ENCODE measurements at regions not wholly inside any gene's neighbourhood (a gene's known extent, or its start where the extent isn't known, plus 50 kb on each side); places are given as distances from the start of the nearest gene placed in this dataset.

DNA sequence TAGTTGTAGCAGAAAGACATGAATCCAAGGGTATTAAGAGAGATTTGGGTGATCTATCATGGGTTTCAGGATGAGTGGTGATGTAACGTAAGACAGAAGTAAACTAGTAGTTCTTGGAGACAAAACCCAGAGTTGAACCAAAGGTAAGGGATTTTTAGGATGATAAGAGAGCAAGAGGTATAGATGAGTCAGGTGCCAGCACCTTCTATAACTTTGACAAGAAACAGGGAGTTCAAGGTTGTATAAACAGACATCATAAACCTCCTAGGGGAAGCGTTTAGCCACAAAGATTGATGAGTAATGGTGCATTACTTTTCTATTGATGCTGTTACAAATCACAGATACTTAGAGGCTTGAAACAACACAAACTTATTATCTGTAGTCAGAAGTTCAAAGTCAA is 447.3 kb upstream of the ARHGEF26 start:
- no peak overlapping the region for H4K91ac ChIP-seq (ENCODE audit: low read depth, low read length)
- H2AFZ ChIP-seq (ENCODE audit: insufficient read depth, low read length, poor library complexity): no peak overlapping the region
- H3K27ac ChIP-seq (ENCODE audit: low read depth, low read length): no peak overlapping the region
- H3K36me3 ChIP-seq (ENCODE audit: control insufficient read depth in 1 of 2, insufficient read depth in 2 of 2, low read length in 2 of 2): no peaks in the 10 kb centered on the region
- WGBS (ENCODE audit: extremely low coverage, insufficient coverage, insufficient read length): no CpG with 5 or more reads among the region's 2 CpGs
- no peak overlapping the region for H3K23ac ChIP-seq (ENCODE audit: low read length)
- no peak overlapping the region for H3K4me3 ChIP-seq (ENCODE audit: low read depth, low read length)
- no peak overlapping the region for H3K18ac ChIP-seq (ENCODE audit: low read length)
- DNase-seq: no peak
- H3K27me3 ChIP-seq (ENCODE audit: insufficient read depth, low read length): no peaks in the 10 kb centered on the region
- no peak overlapping the region for H2AK5ac ChIP-seq (ENCODE audit: low read length)
- H4K8ac ChIP-seq (ENCODE audit: low read depth, low read length): no peak overlapping the region
- H2BK5ac ChIP-seq (ENCODE audit: low read depth, low read length, poor library complexity): no peak overlapping the region
- no peaks in the 10 kb centered on the region for H3K79me2 ChIP-seq (ENCODE audit: control insufficient read depth, insufficient read depth, low read length, poor library complexity)
- no peak overlapping the region for H3K4ac ChIP-seq (ENCODE audit: low read depth, low read length)
- no peaks in the 10 kb centered on the region for H3K79me1 ChIP-seq (ENCODE audit: low read length)
- H3K4me2 ChIP-seq (ENCODE audit: low read length): no peak overlapping the region
- H2BK12ac ChIP-seq (ENCODE audit: low read length): no peak overlapping the region
- no peaks in the 10 kb centered on the region for H3K4me1 ChIP-seq (ENCODE audit: control insufficient read depth in 1 of 2, insufficient read depth in 2 of 2, low read length in 2 of 2)
- H3K9ac ChIP-seq (ENCODE audit: low read length): no peak overlapping the region
- H3K9me3 ChIP-seq (ENCODE audit: insufficient read depth, low read depth, low read length): no peaks in the 10 kb centered on the region
- no peak overlapping the region for H4K12ac ChIP-seq (ENCODE audit: low read depth, low read length)
- no peak overlapping the region for H2BK120ac ChIP-seq (ENCODE audit: insufficient read depth, low read length, poor library complexity)
- H3K14ac ChIP-seq (ENCODE audit: low read length): no peak overlapping the region

DNA sequence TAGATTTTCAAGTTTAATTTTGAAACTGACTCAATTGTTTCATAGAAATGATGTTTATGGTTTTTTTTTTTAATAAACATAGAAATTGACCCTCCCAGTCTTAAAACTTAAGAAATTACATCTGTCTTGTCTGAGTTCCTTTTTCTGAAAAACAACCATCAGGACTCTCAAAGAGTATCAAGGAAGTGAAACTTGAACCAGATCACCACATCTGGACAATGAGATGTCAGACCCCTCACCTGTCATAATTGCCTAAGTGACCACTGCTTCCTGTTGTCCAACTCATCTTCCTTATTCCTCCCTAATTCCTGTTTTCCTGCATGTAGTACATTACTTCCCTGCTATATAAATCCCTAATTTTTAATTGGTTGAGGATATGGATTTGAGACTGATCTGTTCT is 441.5 kb upstream of the ARHGEF26 start:
- Histone ChIP-seq H3K79me2 (ENCODE audit: control insufficient read depth, insufficient read depth, low read length, poor library complexity) (no peaks in the 10 kb centered on the region), H3K36me3 (ENCODE audit: control insufficient read depth in 1 of 2, insufficient read depth in 2 of 2, low read length in 2 of 2) (no peaks in the 10 kb centered on the region), H2AK5ac (ENCODE audit: low read length) (no peak overlapping the region), H2BK12ac (ENCODE audit: low read length) (no peak overlapping the region), H3K4me3 (ENCODE audit: low read depth, low read length) (no peak overlapping the region), H2BK120ac (ENCODE audit: insufficient read depth, low read length, poor library complexity) (no peak overlapping the region), H3K27ac (ENCODE audit: low read depth, low read length) (no peak overlapping the region), H3K4ac (ENCODE audit: low read depth, low read length) (no peak overlapping the region), H3K4me2 (ENCODE audit: low read length) (no peak overlapping the region), H3K79me1 (ENCODE audit: low read length) (no peaks in the 10 kb centered on the region), H2AFZ (ENCODE audit: insufficient read depth, low read length, poor library complexity) (no peak overlapping the region), H3K23ac (ENCODE audit: low read length) (no peak overlapping the region), H2BK5ac (ENCODE audit: low read depth, low read length, poor library complexity) (no peak overlapping the region), H3K9me3 (ENCODE audit: insufficient read depth, low read depth, low read length) (no peaks in the 10 kb centered on the region), H4K8ac (ENCODE audit: low read depth, low read length) (no peak overlapping the region), H4K12ac (ENCODE audit: low read depth, low read length) (no peak overlapping the region), H3K9ac (ENCODE audit: low read length) (no peak overlapping the region), H3K14ac (ENCODE audit: low read length) (no peak overlapping the region), H4K91ac (ENCODE audit: low read depth, low read length) (no peak overlapping the region), H3K18ac (ENCODE audit: low read length) (no peak overlapping the region), H3K4me1 (ENCODE audit: control insufficient read depth in 1 of 2, insufficient read depth in 2 of 2, low read length in 2 of 2) (no peaks in the 10 kb centered on the region), H3K27me3 (ENCODE audit: insufficient read depth, low read length) (no peaks in the 10 kb centered on the region)
- DNase-seq: no peak

DNA sequence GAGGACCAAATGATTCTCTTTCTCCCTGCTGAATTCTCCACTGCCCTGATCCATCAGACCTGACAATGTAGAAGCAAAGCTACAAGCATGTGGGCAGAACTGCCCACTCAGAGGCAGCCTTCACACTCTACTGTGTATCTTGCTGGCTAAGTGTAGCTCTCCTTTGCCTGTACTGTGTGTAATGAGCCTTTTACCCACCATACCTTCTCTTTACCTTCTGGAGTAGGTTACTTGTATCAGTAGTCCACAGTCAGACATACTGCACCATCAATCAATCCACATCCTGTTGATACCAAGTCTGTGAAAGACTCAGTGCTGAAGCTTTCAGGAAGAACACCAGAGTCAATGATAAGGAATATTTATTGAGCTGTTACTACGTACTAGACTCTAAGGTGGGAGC is 440.7 kb upstream of the ARHGEF26 start:
- H3K4me2 ChIP-seq (ENCODE audit: low read length): no peak overlapping the region
- no peaks in the 10 kb centered on the region for H3K27me3 ChIP-seq (ENCODE audit: insufficient read depth, low read length)
- H3K9ac ChIP-seq (ENCODE audit: low read length): no peak overlapping the region
- no peak overlapping the region for H3K4me3 ChIP-seq (ENCODE audit: low read depth, low read length)
- no peak overlapping the region for H4K91ac ChIP-seq (ENCODE audit: low read depth, low read length)
- H2BK120ac ChIP-seq (ENCODE audit: insufficient read depth, low read length, poor library complexity): no peak overlapping the region
- H2AFZ ChIP-seq (ENCODE audit: insufficient read depth, low read length, poor library complexity): no peak overlapping the region
- H3K27ac ChIP-seq (ENCODE audit: low read depth, low read length): no peak overlapping the region
- no peak overlapping the region for H4K8ac ChIP-seq (ENCODE audit: low read depth, low read length)
- H3K4ac ChIP-seq (ENCODE audit: low read depth, low read length): no peak overlapping the region
- H3K9me3 ChIP-seq (ENCODE audit: insufficient read depth, low read depth, low read length): no peaks in the 10 kb centered on the region
- no peaks in the 10 kb centered on the region for H3K79me2 ChIP-seq (ENCODE audit: control insufficient read depth, insufficient read depth, low read length, poor library complexity)
- no peak overlapping the region for H3K23ac ChIP-seq (ENCODE audit: low read length)
- no peak overlapping the region for H2AK5ac ChIP-seq (ENCODE audit: low read length)
- H3K79me1 ChIP-seq (ENCODE audit: low read length): no peaks in the 10 kb centered on the region
- H3K18ac ChIP-seq (ENCODE audit: low read length): no peak overlapping the region
- H3K36me3 ChIP-seq (ENCODE audit: control insufficient read depth in 1 of 2, insufficient read depth in 2 of 2, low read length in 2 of 2): no peaks in the 10 kb centered on the region
- no peak overlapping the region for H4K12ac ChIP-seq (ENCODE audit: low read depth, low read length)
- no peak overlapping the region for H3K14ac ChIP-seq (ENCODE audit: low read length)
- DNase-seq: no peak
- H3K4me1 ChIP-seq (ENCODE audit: control insufficient read depth in 1 of 2, insufficient read depth in 2 of 2, low read length in 2 of 2): no peaks in the 10 kb centered on the region
- H2BK5ac ChIP-seq (ENCODE audit: low read depth, low read length, poor library complexity): no peak overlapping the region
- no CpG with 5 or more reads among the region's 1 CpG for WGBS (ENCODE audit: extremely low coverage, insufficient coverage, insufficient read length)
- no peak overlapping the region for H2BK12ac ChIP-seq (ENCODE audit: low read length)

DNA sequence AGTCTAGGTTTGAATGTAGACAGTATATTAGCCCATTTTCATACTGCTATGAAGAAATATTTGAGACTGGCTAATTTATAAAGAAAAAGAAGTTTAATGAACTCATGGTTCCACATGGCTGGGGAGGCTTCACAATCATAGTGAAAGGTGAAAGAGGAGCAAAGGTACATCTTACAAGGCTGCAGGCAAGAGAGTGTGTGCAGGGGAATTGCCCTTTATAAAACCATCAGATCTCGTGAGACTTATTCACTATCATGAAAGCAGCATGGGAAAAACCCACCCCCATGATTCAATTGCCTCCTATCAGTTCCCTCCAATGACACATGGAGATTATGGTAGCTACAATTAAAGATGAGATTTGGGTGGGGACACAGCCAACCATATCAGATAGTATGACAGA is 440.1 kb upstream of the ARHGEF26 start:
- H2BK5ac ChIP-seq (ENCODE audit: low read depth, low read length, poor library complexity): no peak overlapping the region
- no peak overlapping the region for H2BK120ac ChIP-seq (ENCODE audit: insufficient read depth, low read length, poor library complexity)
- no peak overlapping the region for H4K91ac ChIP-seq (ENCODE audit: low read depth, low read length)
- no peak overlapping the region for H2AK5ac ChIP-seq (ENCODE audit: low read length)
- no peaks in the 10 kb centered on the region for H3K9me3 ChIP-seq (ENCODE audit: insufficient read depth, low read depth, low read length)
- H3K23ac ChIP-seq (ENCODE audit: low read length): no peak overlapping the region
- H4K8ac ChIP-seq (ENCODE audit: low read depth, low read length): no peak overlapping the region
- no peak overlapping the region for H4K12ac ChIP-seq (ENCODE audit: low read depth, low read length)
- DNase-seq: no peak
- H2AFZ ChIP-seq (ENCODE audit: insufficient read depth, low read length, poor library complexity): no peak overlapping the region
- no peak overlapping the region for H3K4ac ChIP-seq (ENCODE audit: low read depth, low read length)
- no peak overlapping the region for H3K4me2 ChIP-seq (ENCODE audit: low read length)
- H3K14ac ChIP-seq (ENCODE audit: low read length): no peak overlapping the region
- no peaks in the 10 kb centered on the region for H3K4me1 ChIP-seq (ENCODE audit: control insufficient read depth in 1 of 2, insufficient read depth in 2 of 2, low read length in 2 of 2)
- H2BK12ac ChIP-seq (ENCODE audit: low read length): no peak overlapping the region
- H3K79me2 ChIP-seq (ENCODE audit: control insufficient read depth, insufficient read depth, low read length, poor library complexity): no peaks in the 10 kb centered on the region
- no peak overlapping the region for H3K27ac ChIP-seq (ENCODE audit: low read depth, low read length)
- no peaks in the 10 kb centered on the region for H3K27me3 ChIP-seq (ENCODE audit: insufficient read depth, low read length)
- no CpG with 5 or more reads among the region's 1 CpG for WGBS (ENCODE audit: extremely low coverage, insufficient coverage, insufficient read length)
- H3K9ac ChIP-seq (ENCODE audit: low read length): no peak overlapping the region
- no peak overlapping the region for H3K18ac ChIP-seq (ENCODE audit: low read length)
- H3K79me1 ChIP-seq (ENCODE audit: low read length): no peaks in the 10 kb centered on the region
- H3K36me3 ChIP-seq (ENCODE audit: control insufficient read depth in 1 of 2, insufficient read depth in 2 of 2, low read length in 2 of 2): no peaks in the 10 kb centered on the region
- H3K4me3 ChIP-seq (ENCODE audit: low read depth, low read length): no peak overlapping the region

Data from trophoblast cell (in vitro differentiated cells and primary cell).